HG03159 (cell line): ENCODE measurements at regions not wholly inside any gene's neighbourhood (a gene's known extent, or its start where the extent isn't known, plus 50 kb on each side); places are given as distances from the start of the nearest gene placed in this dataset.

Experiments used
- ATAC-seq: cut with Tn5 transposase; IDR thresholded peaks from one replicate; pipeline ENCODE4 v1.9.1; 2021; ENCODE audit warnings: mild to moderate bottlenecking, moderate library complexity; ENCODE audit not compliant: unreplicated experiment

GRCh38 chrX:45788315-45788714, 587.6 kb upstream of the DIPK2B start:
- ATAC-seq, result no peak

- no peak for ATAC-seq
These were observed 583.9 kb upstream of the DIPK2B start for GRCh38 chrX:45784590-45784989.

- no peak for ATAC-seq
These were observed 582.3 kb upstream of the DIPK2B start for GRCh38 chrX:45783002-45783401.

GRCh38 chrX:45781901-45782553, 581.4 kb upstream of the DIPK2B start:
- no peak for ATAC-seq

- ATAC-seq, result no peak
These were observed 577.9 kb upstream of the DIPK2B start for GRCh38 chrX:45778616-45779015.

GRCh38 chrX:45777366-45777765, 576.7 kb upstream of the DIPK2B start:
- ATAC-seq, result no peak

- no peak for ATAC-seq
These were observed 574.8 kb upstream of the DIPK2B start for GRCh38 chrX:45775468-45775867.

- ATAC-seq, result no peak
These were observed 574.3 kb upstream of the DIPK2B start for GRCh38 chrX:45774961-45775360.

- ATAC-seq, result no peak
These were observed 572.9 kb upstream of the DIPK2B start for GRCh38 chrX:45773572-45773971.

GRCh38 chrX:45771560-45772340, 571.1 kb upstream of the DIPK2B start:
- peak; percentile 44 for ATAC-seq

GRCh38 chrX:45771114-45771513, 570.4 kb upstream of the DIPK2B start:
- ATAC-seq, result no peak

GRCh38 chrX:45769761-45770582, 569.3 kb upstream of the DIPK2B start:
- ATAC-seq, result peak; percentile 65

- ATAC-seq, result no peak
These were observed 568.1 kb upstream of the DIPK2B start for GRCh38 chrX:45768666-45769236.

GRCh38 chrX:45766981-45767501, 566.4 kb upstream of the DIPK2B start:
- ATAC-seq, result no peak

GRCh38 chrX:45765767-45766166, 565.1 kb upstream of the DIPK2B start:
- no peak for ATAC-seq

- ATAC-seq, result no peak
These were observed 564.6 kb upstream of the DIPK2B start for GRCh38 chrX:45765281-45765680.

- ATAC-seq, result no peak
These were observed 562.3 kb upstream of the DIPK2B start for GRCh38 chrX:45762699-45763647.

- ATAC-seq, result no peak
These were observed 561.2 kb upstream of the DIPK2B start for GRCh38 chrX:45761920-45762319.

GRCh38 chrX:45760187-45760742, 559.6 kb upstream of the DIPK2B start:
- ATAC-seq, result no peak
